Fibroblast of gingiva (primary cell): ENCODE measurements at regions not wholly inside any gene's neighbourhood (a gene's known extent, or its start where the extent isn't known, plus 50 kb on each side); places are given as distances from the start of the nearest gene placed in this dataset.

Experiments
- DNase-seq: peaks from one replicate; pipeline ENCODE4 v3.0.0-alpha.2; 2011; ENCODE audit warnings: low read depth

- no peak for DNase-seq
Observed at GRCh38 chr5:74188351-74189105, 452.0 kb downstream of the ENC1 start.

- DNase-seq = no peak
Observed at GRCh38 chr5:74187757-74188156, 452.8 kb downstream of the ENC1 start.

- no peak for DNase-seq
Observed at GRCh38 chr5:74186356-74187315, 453.9 kb downstream of the ENC1 start.

GRCh38 chr5:74185599-74185998, 454.9 kb downstream of the ENC1 start:
- DNase-seq = no peak

GRCh38 chr5:74184649-74185048, 455.9 kb downstream of the ENC1 start:
- DNase-seq = no peak

- DNase-seq = no peak
Observed at GRCh38 chr5:74183041-74183440, 457.5 kb downstream of the ENC1 start.

- no peak for DNase-seq
Observed at GRCh38 chr5:74182603-74183002, 457.9 kb downstream of the ENC1 start.

- DNase-seq = no peak
Observed at GRCh38 chr5:74179701-74180100, 460.8 kb downstream of the ENC1 start.

GRCh38 chr5:74179179-74179578, 461.3 kb downstream of the ENC1 start:
- no peak for DNase-seq

- no peak for DNase-seq
Observed at GRCh38 chr5:74177961-74178360, 462.6 kb downstream of the ENC1 start.

- no peak for DNase-seq
Observed at GRCh38 chr5:74174366-74174765, 466.2 kb downstream of the ENC1 start.

GRCh38 chr5:74173665-74174064, 466.9 kb downstream of the ENC1 start:
- no peak for DNase-seq

- DNase-seq = no peak
Observed at GRCh38 chr5:74173241-74173640, 467.3 kb downstream of the ENC1 start.

GRCh38 chr5:74169701-74170100, 470.8 kb downstream of the ENC1 start:
- no peak for DNase-seq

GRCh38 chr5:74167930-74168315, 472.6 kb downstream of the ENC1 start:
- no peak for DNase-seq

GRCh38 chr5:74167206-74167929, 473.2 kb downstream of the ENC1 start:
- peak; percentile 39 for DNase-seq

GRCh38 chr5:74166064-74166463, 474.5 kb downstream of the ENC1 start:
- no peak for DNase-seq

- DNase-seq = no peak
Observed at GRCh38 chr5:74164725-74165235, 475.7 kb downstream of the ENC1 start.

- DNase-seq = no peak
Observed at GRCh38 chr5:74162524-74162923, 478.0 kb downstream of the ENC1 start.

GRCh38 chr5:74161170-74161569, 479.4 kb downstream of the ENC1 start:
- DNase-seq = no peak

- no peak for DNase-seq
Observed at GRCh38 chr5:74156728-74157383, 483.7 kb downstream of the ENC1 start.

- DNase-seq = peak; percentile 53
Observed at GRCh38 chr5:74155501-74155900, 485.0 kb downstream of the ENC1 start.
